GM18498 (cell line): ENCODE measurements at regions not wholly inside any gene's neighbourhood (a gene's known extent, or its start where the extent isn't known, plus 50 kb on each side); places are given as distances from the start of the nearest gene placed in this dataset.
"Not testable (repeated sequence)": the region's sequence is repeated elsewhere in the genome, so short reads cannot be mapped to it uniquely, and the experiment has no call there.

Experiments
- ATAC-seq: cut with Tn5 transposase; IDR thresholded peaks from one replicate; pipeline ENCODE4 v1.9.1; 2021; ENCODE audit warnings: mild to moderate bottlenecking, moderate library complexity; ENCODE audit not compliant: unreplicated experiment

GRCh38 chr3:163347944-163348343 is 1730.4 kb downstream of the SI start:
- no peak for ATAC-seq

- ATAC-seq = no peak
These were observed 1742.9 kb downstream of the SI start for GRCh38 chr3:163335429-163335828.

- no peak for ATAC-seq
These were observed 1749.6 kb downstream of the SI start for GRCh38 chr3:163328680-163329079.

- no peak for ATAC-seq
These were observed 1751.2 kb downstream of the SI start for GRCh38 chr3:163327086-163327485.

GRCh38 chr3:163315786-163316185 is 1762.5 kb downstream of the SI start:
- no peak for ATAC-seq

- ATAC-seq = no peak
These were observed 1771.9 kb downstream of the SI start for GRCh38 chr3:163306405-163306804.

GRCh38 chr3:163273694-163274093 is 1777.1 kb downstream of the OTOL1 start:
- ATAC-seq = no peak

GRCh38 chr3:163266731-163267130 is 1770.1 kb downstream of the OTOL1 start:
- ATAC-seq = no peak

- no peak for ATAC-seq
These were observed 1765.0 kb downstream of the OTOL1 start for GRCh38 chr3:163261618-163262017.

- no peak for ATAC-seq
These were observed 1764.4 kb downstream of the OTOL1 start for GRCh38 chr3:163261056-163261455.

GRCh38 chr3:163218336-163218735 is 1721.7 kb downstream of the OTOL1 start:
- no peak for ATAC-seq

- no peak for ATAC-seq
These were observed 1717.2 kb downstream of the OTOL1 start for GRCh38 chr3:163213838-163214237.

- no peak for ATAC-seq
These were observed 1700.3 kb downstream of the OTOL1 start for GRCh38 chr3:163196815-163197374.

- no peak for ATAC-seq
These were observed 1699.6 kb downstream of the OTOL1 start for GRCh38 chr3:163196245-163196644.

GRCh38 chr3:163185721-163186350 is 1689.2 kb downstream of the OTOL1 start:
- no peak for ATAC-seq

- no peak for ATAC-seq
These were observed 1679.4 kb downstream of the OTOL1 start for GRCh38 chr3:163175970-163176369.

GRCh38 chr3:163172513-163172912 is 1675.9 kb downstream of the OTOL1 start:
- ATAC-seq = not testable (repeated sequence)

- no peak for ATAC-seq
These were observed 1669.6 kb downstream of the OTOL1 start for GRCh38 chr3:163166197-163166596.

- no peak for ATAC-seq
These were observed 1662.7 kb downstream of the OTOL1 start for GRCh38 chr3:163159306-163159705.

- ATAC-seq = no peak
These were observed 1643.0 kb downstream of the OTOL1 start for GRCh38 chr3:163139600-163139999.

GRCh38 chr3:163138258-163138657 is 1641.7 kb downstream of the OTOL1 start:
- no peak for ATAC-seq

GRCh38 chr3:163132111-163132510 is 1635.5 kb downstream of the OTOL1 start:
- ATAC-seq = no peak

- ATAC-seq = no peak
These were observed 1632.7 kb downstream of the OTOL1 start for GRCh38 chr3:163129287-163129686.
